ENCODE measurements at regions not wholly inside any gene's neighbourhood (a gene's known extent, or its start where the extent isn't known, plus 50 kb on each side); places are given as distances from the start of the nearest gene placed in this dataset.

GRCh38 chr2:128380961-128381938, 62.6 kb upstream of the HS6ST1 start:
- peak in 1 of 2 experiments; percentile 58 for DNase-seq

GRCh38 chr2:128384446-128384845, 65.8 kb upstream of the HS6ST1 start:
- no peak for DNase-seq

DNA sequence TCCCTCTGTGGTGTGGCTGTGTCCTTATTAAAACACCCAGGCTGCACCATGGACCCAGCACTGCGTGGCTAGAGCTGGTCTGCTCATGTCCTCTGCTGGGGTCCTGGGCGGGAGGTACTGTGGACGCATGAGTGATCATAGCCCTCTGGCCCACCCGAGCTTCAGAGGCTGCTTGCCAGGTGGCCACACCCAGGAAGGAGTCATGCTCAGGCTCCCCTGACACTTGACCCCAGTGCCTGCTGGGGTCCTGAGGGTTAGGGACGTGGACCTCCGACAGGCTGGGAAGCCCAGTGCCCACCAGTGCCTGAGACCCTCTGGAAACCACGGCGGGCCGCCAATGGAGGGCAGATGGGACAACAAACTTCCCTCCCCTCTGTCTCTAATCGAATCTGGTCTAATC, 66.3 kb upstream of the HS6ST1 start:
- DNase-seq, result no peak

GRCh38 chr2:128385365-128385764, 66.7 kb upstream of the HS6ST1 start:
- DNase-seq, result no peak

GRCh38 chr2:128386066-128386465, 67.4 kb upstream of the HS6ST1 start:
- no peak for DNase-seq

GRCh38 chr2:128388499-128388941, 69.9 kb upstream of the HS6ST1 start:
- DNase-seq, result no peak

- no peak for DNase-seq
Observed at GRCh38 chr2:128389388-128390086, 70.9 kb upstream of the HS6ST1 start.

DNA sequence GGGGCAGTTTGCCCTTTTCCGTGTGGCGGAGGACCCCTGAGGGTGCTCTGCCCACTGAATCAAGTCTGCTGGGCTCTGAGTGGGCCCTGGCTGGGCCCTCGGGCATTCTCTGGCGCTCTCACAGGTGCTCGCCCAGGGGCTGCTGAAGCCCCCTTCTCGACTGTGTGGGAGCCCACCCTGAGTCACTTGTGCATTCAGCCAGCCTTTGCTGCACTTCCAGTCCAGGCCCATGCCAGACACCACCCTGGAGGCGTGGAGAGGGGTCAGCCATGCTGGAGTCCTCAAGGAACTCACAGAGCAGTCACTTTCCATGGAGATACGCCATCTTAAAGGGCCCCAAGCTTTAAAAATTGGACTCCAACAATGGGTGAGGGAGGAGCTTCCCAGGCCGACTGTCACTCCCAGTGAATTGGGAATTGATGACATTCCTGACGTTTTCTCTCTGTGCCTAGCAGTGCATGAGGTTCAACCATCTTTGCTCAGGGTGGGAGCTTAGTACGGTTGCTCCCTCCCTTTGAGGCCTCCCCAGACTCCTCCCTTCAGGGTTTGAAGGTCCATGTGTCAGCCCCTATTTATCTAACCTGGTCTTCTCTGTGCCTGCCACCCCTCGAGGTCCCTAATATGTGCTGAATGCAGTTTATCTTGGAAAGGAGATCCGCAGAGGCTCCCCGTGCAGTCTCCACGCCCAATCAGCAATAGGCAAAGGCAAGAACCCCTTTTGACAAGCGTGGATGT, 71.8 kb upstream of the HS6ST1 start:
- DNase-seq, result no peak

- DNase-seq, result no peak
Observed at GRCh38 chr2:128390991-128391630, 72.4 kb upstream of the HS6ST1 start.

- DNase-seq, result no peak
Observed at GRCh38 chr2:128391679-128392078, 73.0 kb upstream of the HS6ST1 start.

- DNase-seq, result no peak
Observed at GRCh38 chr2:128392207-128392606, 73.5 kb upstream of the HS6ST1 start.

GRCh38 chr2:128394007-128394730, 75.5 kb upstream of the HS6ST1 start:
- DNase-seq, result no peak

DNA sequence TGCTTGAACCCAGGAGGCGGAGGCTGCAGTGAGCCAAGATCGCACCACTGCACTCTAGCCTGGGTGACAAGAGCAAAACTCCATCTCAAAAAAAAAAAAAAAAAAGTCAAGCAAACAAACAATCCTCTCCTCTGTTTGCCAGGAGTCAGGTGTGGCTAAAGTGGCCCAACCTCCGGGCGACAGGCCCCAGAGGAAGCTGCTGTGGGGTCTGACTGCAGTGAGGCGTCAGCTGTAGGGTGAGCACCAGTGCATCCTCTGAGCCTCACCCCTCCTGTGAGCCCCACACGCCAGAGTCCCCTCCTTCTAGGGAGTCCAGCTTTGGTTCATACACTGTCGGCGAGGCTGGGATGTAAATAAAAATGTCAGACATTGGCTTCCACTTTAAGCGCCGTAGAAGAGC, 76.5 kb upstream of the HS6ST1 start:
- DNase-seq, result no peak

GRCh38 chr2:128395640-128396499, 77.2 kb upstream of the HS6ST1 start:
- DNase-seq, result no peak

DNA sequence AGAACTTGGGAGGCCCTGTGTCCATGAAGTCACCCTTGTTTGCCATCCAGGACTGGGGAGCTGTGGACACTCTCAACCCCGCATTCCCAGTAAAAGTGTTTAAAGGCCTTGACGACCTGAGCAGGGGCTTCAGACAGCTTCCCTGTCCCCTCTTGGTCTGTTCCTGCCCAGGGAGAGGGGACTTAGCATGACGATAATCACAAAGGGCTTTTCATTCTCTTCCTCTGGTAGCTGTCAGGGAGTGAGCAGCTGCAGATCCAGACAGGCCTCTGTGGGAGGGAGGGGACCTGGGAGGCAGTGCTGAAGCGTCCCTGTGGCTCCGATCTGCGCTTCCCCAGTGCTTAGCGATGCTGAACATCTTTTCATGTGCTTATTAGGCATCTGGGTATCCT, 77.8 kb upstream of the HS6ST1 start:
- no peak for DNase-seq

- DNase-seq, result no peak
Observed at GRCh38 chr2:128396946-128397345, 78.3 kb upstream of the HS6ST1 start.

GRCh38 chr2:128399256-128399655, 80.6 kb upstream of the HS6ST1 start:
- DNase-seq, result no peak

GRCh38 chr2:128399690-128400291, 81.1 kb upstream of the HS6ST1 start:
- no peak for DNase-seq

DNA sequence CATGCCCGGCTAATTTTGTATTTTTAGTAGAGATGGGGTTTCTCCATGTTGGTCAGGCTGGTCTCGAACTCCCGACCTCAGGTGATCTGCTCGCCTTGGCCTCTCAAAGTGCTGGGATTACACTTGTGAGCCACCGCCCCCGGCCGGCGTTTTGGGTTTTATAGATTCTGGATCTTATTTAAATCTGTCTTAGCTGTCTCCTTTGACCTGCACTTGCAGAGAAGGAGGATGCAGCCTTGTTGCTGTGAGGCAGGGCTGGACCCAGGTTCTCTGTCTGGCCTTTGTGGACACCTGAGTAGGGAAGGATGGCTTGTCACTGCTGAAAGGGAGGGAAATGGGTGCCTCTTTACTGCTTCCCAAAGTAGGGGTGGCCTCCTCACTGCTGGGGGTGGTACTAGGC, 83.0 kb upstream of the HS6ST1 start:
- no peak for DNase-seq

GRCh38 chr2:128402911-128403670, 84.4 kb upstream of the HS6ST1 start:
- DNase-seq, result no peak
